HG02885 (cell line): ENCODE measurements at regions not wholly inside any gene's neighbourhood (a gene's known extent, or its start where the extent isn't known, plus 50 kb on each side); places are given as distances from the start of the nearest gene placed in this dataset.

Source experiments
- ATAC-seq: cut with Tn5 transposase; IDR thresholded peaks from one replicate; pipeline ENCODE4 v1.9.1; 2021; ENCODE audit warnings: mild to moderate bottlenecking; ENCODE audit not compliant: unreplicated experiment, poor library complexity

- ATAC-seq: no peak
Observed at GRCh38 chr1:83741348-83741747, 257.6 kb downstream of the TTLL7 start.

DNA sequence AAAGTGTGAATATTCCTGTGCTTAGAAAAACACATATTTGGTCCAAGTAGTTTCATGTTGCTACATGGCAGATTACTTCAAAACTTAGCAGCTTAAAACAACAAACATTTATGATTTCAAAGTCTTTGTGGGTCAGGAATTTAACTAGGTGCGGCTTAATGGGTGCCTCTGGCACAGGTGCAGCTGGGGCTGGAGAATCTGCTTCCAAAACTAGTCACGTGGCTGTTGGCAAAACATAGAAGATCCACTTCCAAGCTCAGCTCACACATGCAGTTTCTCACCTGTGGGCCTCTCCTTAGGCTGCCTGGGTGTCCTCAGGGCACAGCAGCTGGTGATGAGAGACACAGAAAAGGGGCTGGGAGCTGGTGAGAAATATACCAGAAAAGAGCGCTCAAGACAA is 263.4 kb downstream of the TTLL7 start:
- no peak for ATAC-seq

DNA sequence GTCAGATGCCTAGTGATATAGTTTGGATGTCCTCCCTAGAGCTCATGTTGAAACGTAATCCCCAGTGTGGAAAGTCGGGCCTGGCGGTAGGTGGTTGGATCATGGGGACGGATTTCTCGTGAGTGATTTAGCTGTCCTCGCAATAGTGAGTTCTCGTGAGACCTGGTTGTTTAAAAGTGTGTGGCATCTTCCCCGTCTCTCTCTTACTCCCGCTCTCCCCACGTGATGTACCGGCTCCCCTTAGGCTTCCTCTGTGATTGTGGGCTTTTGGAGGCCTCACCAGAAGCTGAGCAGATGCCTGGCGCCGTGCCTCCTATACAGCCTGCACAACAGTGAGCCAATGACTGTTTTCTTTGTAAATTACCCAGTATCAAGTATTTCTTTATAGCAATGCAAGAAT is 264.5 kb downstream of the TTLL7 start:
- ATAC-seq: no peak

DNA sequence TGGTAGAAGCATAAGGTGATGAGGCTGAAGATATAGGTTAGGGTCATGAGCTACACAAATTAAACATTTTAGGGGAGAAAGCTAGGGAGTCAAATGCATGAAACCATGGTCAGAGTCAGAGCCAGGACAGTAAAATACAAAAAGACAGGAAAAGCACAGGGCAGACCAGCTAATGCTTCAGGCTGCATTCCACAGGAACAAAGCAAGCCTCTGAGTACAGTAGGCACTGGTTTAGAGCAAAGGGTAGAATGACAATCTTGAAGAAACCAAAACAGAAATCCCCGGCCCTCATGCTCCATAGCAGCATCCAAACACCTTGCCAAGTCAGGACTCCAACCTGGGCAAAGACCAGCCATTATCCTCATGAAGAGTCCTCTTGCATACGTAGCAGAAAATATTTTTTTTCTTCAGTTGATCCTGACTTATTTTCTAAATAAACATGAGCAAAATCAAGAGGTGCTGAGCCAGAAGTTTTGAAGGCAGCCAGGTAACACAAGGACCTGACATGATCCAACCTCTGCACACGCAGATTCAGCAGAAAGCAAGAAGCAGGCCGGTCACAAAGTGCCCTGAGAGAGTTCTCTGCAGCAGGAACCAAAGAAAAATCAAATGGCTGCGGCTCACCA is 273.1 kb downstream of the TTLL7 start:
- ATAC-seq: no peak

DNA sequence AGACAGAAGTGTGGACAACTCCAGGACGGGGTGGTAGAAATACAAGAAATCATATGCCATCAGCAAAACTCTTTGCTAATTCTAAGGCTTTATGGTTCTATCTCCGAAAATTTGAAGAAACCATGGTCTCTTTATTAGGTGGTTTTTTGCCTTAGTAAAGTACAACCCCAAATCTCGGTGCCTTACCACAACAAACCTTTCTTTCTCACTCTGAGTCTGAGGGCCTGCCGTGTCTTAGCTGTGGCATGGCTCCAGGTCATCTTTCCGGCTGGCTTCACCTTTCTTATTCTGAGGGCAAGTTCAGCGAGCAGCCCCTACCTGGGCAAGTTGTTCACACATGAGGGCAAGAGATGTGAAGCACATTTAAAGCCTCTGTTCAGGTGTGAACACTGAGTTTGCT is 280.6 kb downstream of the TTLL7 start:
- peak; percentile 85 for ATAC-seq

GRCh38 chr1:83717785-83718184 is 281.1 kb downstream of the TTLL7 start:
- ATAC-seq: no peak

DNA sequence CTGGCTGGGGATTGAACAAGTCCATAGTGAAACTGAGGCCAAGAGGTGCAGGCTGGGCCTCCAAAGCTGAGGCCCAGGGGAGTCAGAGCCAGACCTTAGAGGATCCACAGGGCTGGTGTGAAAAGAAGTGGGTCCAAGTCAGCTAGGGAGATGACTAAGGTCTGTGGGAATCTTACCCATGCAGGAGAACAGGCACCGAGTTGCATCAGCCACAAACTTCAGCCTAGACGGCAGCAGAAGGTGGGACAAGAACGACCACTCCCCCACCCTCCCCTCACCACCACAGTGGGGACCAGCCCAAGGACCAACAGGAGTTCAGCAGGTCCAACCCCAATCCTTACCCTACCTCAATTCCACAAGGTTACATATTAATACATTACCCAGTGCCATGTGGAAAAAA is 282.3 kb downstream of the TTLL7 start:
- ATAC-seq: no peak

GRCh38 chr1:83715550-83715949 is 283.4 kb downstream of the TTLL7 start:
- ATAC-seq: no peak

GRCh38 chr1:83709662-83710061 is 289.3 kb downstream of the TTLL7 start:
- ATAC-seq: no peak

- ATAC-seq: no peak
Observed at GRCh38 chr1:83706354-83706938, 292.5 kb downstream of the TTLL7 start.

DNA sequence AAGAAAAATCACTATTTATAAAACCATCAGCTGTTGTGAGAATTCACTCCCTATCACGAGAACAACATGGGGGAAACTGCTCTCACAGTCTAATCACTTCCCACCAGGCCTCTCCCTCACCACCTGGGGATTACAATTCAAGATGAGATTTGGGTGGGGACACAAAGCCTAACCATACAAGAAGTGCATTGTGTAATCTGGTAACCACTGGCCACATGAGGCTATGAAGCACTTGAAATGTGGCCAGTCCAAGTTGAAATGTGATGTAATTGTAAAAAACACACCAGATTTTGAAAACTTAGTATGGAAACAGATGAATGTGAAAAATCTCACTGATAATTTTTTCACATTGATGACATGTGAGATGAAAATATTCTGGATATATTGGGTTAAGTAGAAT is 293.8 kb downstream of the TTLL7 start:
- ATAC-seq: no peak

DNA sequence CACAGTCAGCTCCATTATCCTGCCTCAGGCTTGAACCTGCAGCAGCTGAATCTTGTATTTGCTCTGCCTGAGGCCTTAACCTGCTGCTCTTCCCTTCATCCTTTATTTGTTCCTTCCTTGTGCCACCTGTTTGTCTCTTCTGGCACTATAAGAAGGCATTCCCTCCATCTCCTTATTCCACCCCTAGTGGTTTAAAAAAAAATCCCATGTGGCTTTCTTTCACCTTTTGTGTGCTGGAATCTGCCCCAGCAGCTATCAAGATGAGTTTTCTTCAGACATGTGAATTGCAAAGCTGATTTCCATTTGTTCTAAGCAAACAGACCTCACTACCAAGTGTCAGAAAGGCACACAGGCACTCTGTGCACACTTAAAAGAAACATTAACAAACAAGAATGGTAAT is 294.6 kb downstream of the TTLL7 start:
- ATAC-seq: no peak

DNA sequence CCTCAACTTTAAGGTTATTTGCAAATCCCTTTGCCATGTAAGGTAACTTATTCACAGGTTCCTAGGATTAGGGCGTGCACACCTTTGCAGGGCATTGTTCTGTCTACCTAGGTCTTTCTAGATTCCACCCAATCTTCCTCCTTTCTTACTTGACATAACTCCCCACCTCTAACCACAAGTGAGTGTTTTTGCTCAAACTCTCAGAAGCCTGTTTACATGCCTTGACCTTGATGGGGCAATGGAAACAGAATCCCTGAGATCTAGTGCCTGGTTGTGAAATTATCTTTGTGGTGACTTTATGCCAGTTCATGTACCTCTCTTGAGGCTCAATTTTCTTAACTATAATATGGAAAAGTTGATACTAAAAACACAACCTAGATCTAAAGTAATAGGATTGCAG is 296.6 kb downstream of the TTLL7 start:
- ATAC-seq: no peak

GRCh38 chr1:83701355-83701754 is 297.6 kb downstream of the TTLL7 start:
- no peak for ATAC-seq

GRCh38 chr1:83698644-83699043 is 300.3 kb downstream of the TTLL7 start:
- no peak for ATAC-seq

GRCh38 chr1:83697961-83698360 is 301.0 kb downstream of the TTLL7 start:
- ATAC-seq: no peak

- no peak for ATAC-seq
Observed at GRCh38 chr1:83697220-83697619, 301.7 kb downstream of the TTLL7 start.

DNA sequence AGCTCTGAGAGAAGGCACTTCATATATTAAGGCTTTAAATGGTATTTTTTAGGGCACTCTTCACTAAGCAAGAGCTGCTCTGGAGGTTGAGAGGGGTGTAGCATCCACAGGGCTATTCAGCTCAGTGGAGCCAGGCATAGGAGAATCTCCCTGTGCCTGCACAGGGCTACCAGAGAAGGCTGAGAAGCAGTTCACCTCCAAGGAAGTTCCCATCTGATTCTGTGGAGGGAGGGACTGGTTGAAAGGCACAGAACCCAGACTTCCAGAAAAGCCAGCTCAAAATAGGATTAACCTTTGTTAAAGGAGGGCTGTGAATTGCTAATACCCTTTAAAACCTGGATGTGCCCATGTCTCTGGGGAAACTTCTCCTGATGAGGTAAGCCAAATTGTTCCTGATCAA is 304.5 kb downstream of the TTLL7 start:
- no peak for ATAC-seq

DNA sequence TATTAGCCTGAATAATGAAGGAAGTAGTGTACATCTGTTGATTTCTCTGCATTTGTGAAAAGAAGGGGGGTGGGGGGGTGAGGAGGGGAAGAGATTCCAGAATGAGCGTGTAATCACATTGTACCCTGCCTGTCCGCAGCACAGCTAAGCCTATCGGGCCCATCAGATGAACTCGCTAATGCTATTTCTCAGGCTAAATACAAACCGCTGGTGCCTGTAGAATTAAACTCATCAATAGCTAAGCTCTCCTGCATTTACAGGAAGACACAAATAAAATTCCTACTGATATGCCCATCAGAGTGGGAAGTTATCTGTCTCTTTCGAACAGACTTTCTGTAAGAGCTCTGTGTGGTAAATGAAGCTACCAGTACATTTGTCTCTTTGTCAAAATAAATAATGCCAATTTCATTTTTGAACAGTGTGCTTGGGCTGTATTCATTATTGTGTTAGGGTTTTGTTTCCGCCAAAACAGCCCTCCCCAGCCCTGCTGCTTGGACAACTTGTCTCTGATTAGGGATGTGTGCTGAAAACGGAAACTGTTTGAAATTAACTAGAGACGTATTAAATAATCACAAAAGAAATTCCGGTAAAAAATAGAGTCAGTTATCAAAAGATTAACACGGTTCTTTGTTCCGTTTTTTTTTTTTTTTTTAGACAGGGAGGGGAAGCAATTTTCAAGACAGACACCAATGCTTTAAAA is 305.4 kb downstream of the TTLL7 start:
- ATAC-seq: peak; percentile 2

GRCh38 chr1:83692524-83693381 is 306.2 kb downstream of the TTLL7 start:
- peak; percentile 81 for ATAC-seq

DNA sequence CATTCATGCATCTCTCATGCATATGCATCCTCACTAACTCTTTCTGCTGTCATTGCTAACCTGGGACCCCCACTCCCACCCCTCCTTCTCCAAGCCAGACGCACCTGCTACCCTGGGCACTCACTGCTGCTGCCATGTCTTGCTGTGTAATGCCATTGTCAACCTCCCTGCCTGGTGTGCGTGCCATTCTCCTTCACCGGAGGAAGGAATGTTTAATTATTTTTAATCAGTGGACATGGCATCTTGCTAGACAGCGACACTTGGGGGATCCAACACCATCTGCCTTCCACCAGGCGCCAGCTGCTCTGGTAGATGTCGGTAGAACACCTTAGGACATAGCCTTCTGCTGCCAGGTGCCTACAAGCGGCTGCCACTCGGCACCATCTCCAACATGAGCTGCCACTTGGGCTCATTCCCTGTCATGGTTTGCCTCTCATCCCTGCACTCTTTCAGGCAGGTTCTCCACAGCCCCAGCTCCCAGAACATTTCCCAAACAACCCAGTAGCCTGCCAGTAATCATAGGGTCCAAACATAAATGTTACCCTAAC is 306.9 kb downstream of the TTLL7 start:
- ATAC-seq: no peak
